ENCODE measurements at regions not wholly inside any gene's neighbourhood (a gene's known extent, or its start where the extent isn't known, plus 50 kb on each side); places are given as distances from the start of the nearest gene placed in this dataset.

DNA sequence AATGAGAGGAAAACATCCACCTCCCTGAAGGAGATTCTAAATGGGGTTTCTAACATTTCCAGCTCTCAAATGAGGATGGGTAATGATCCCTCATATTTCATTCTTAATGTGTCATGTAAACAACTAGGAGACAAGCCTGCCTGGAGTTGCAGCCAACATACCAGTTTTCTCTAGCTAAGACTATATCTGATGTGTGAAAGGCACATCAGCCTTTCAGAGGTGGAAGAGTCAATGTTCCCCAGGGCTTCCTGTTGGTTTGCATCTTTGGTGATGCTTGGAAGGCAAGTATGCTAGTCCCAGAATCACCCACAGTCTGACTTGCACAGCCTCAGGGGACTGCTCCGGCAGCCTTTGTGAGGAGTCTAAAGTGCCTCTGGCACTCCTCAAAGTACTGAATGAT, 921.2 kb downstream of the SQOR start:
- TF ChIP-seq YY1 (IDR thresholded peaks at IDR 0.05; ENCODE audit: extremely low read depth, insufficient replicate concordance, low read depth, low read length) (no peak), EZH2 (IDR thresholded peaks at IDR 0.05) (no peak), SP1 (IDR thresholded peaks at IDR 0.05; ENCODE audit: low read depth) (no peak), EZH2phosphoT487 (IDR thresholded peaks at IDR 0.05; ENCODE audit: borderline replicate concordance) (no peak), ELF1 (IDR thresholded peaks at IDR 0.05; ENCODE audit: borderline replicate concordance, low read depth) (no peak), ZNF274 (IDR thresholded peaks at IDR 0.05; ENCODE audit: low read depth, low read length) (no peak), SIN3A (IDR thresholded peaks at IDR 0.05; ENCODE audit: low read depth) (no peak), POLR2A (IDR thresholded peaks at IDR 0.05; ENCODE audit: borderline replicate concordance, extremely low read depth, insufficient read depth, insufficient read length) (no peak)
- TF ChIP-seq, protein P1, sequence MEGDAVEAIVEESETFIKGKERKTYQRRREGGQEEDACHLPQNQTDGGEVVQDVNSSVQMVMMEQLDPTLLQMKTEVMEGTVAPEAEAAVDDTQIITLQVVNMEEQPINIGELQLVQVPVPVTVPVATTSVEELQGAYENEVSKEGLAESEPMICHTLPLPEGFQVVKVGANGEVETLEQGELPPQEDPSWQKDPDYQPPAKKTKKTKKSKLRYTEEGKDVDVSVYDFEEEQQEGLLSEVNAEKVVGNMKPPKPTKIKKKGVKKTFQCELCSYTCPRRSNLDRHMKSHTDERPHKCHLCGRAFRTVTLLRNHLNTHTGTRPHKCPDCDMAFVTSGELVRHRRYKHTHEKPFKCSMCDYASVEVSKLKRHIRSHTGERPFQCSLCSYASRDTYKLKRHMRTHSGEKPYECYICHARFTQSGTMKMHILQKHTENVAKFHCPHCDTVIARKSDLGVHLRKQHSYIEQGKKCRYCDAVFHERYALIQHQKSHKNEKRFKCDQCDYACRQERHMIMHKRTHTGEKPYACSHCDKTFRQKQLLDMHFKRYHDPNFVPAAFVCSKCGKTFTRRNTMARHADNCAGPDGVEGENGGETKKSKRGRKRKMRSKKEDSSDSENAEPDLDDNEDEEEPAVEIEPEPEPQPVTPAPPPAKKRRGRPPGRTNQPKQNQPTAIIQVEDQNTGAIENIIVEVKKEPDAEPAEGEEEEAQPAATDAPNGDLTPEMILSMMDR (IDR thresholded peaks at IDR 0.05 in 2 of 3, conservative IDR thresholded peaks at IDR 0.05 in 1 of 3; ENCODE audit: borderline replicate concordance in 1 of 3, insufficient read depth in 1 of 3, low read depth in 2 of 3, low read length in 2 of 3), result no peak

Data from HCT116 (cell line).